ENCODE measurements at regions not wholly inside any gene's neighbourhood (a gene's known extent, or its start where the extent isn't known, plus 50 kb on each side); places are given as distances from the start of the nearest gene placed in this dataset.

- no peak overlapping the region for H3K27ac ChIP-seq (ENCODE audit: low read length)
- H3K4me3 ChIP-seq (ENCODE audit: low read length in 2 of 2): no peak overlapping the region
- H3K9ac ChIP-seq (ENCODE audit: low read length in 2 of 2): no peak overlapping the region
- no peaks in the 10 kb centered on the region for H3K36me3 ChIP-seq (ENCODE audit: control insufficient read depth in 2 of 2, insufficient read depth in 2 of 2, low read length in 2 of 2)
- H3K9me3 ChIP-seq (ENCODE audit: control insufficient read depth in 2 of 2, low read length in 2 of 2): no peaks in the 10 kb centered on the region
- no peaks in the 10 kb centered on the region for H3K27me3 ChIP-seq (ENCODE audit: control insufficient read depth in 1 of 2, insufficient read depth in 2 of 2, low read length in 2 of 2)
- H3K4me1 ChIP-seq (ENCODE audit: control insufficient read depth, insufficient read depth, low read length): no peaks in the 10 kb centered on the region
Observed at GRCh38 chr16:51629576-51629975, 478.5 kb upstream of the SALL1 start.

GRCh38 chr16:51624080-51624775, 473.2 kb upstream of the SALL1 start:
- no peaks in the 10 kb centered on the region for H3K36me3 ChIP-seq (ENCODE audit: control insufficient read depth in 2 of 2, insufficient read depth in 2 of 2, low read length in 2 of 2)
- no peak overlapping the region for H3K9ac ChIP-seq (ENCODE audit: low read length in 2 of 2)
- no peaks in the 10 kb centered on the region for H3K9me3 ChIP-seq (ENCODE audit: control insufficient read depth in 2 of 2, low read length in 2 of 2)
- no peaks in the 10 kb centered on the region for H3K4me1 ChIP-seq (ENCODE audit: control insufficient read depth, insufficient read depth, low read length)
- no peak overlapping the region for H3K27ac ChIP-seq (ENCODE audit: low read length)
- H3K4me3 ChIP-seq (ENCODE audit: low read length in 2 of 2): no peak overlapping the region
- no peaks in the 10 kb centered on the region for H3K27me3 ChIP-seq (ENCODE audit: control insufficient read depth in 1 of 2, insufficient read depth in 2 of 2, low read length in 2 of 2)

- Histone ChIP-seq H3K4me1 (ENCODE audit: control insufficient read depth, insufficient read depth, low read length) (no peaks in the 10 kb centered on the region), H3K36me3 (ENCODE audit: control insufficient read depth in 2 of 2, insufficient read depth in 2 of 2, low read length in 2 of 2) (no peaks in the 10 kb centered on the region), H3K9me3 (ENCODE audit: control insufficient read depth in 2 of 2, low read length in 2 of 2) (no peaks in the 10 kb centered on the region), H3K27ac (ENCODE audit: low read length) (no peak overlapping the region), H3K9ac (ENCODE audit: low read length in 2 of 2) (no peak overlapping the region), H3K27me3 (ENCODE audit: control insufficient read depth in 1 of 2, insufficient read depth in 2 of 2, low read length in 2 of 2) (no peaks in the 10 kb centered on the region), H3K4me3 (ENCODE audit: low read length in 2 of 2) (no peak overlapping the region)
Observed at GRCh38 chr16:51621610-51622009, 470.5 kb upstream of the SALL1 start.

- H3K4me3 ChIP-seq (ENCODE audit: low read length in 2 of 2): no peak overlapping the region
- H3K27me3 ChIP-seq (ENCODE audit: control insufficient read depth in 1 of 2, insufficient read depth in 2 of 2, low read length in 2 of 2): no peaks in the 10 kb centered on the region
- H3K36me3 ChIP-seq (ENCODE audit: control insufficient read depth in 2 of 2, insufficient read depth in 2 of 2, low read length in 2 of 2): no peaks in the 10 kb centered on the region
- H3K27ac ChIP-seq (ENCODE audit: low read length): no peak overlapping the region
- no peaks in the 10 kb centered on the region for H3K4me1 ChIP-seq (ENCODE audit: control insufficient read depth, insufficient read depth, low read length)
- no peak overlapping the region for H3K9ac ChIP-seq (ENCODE audit: low read length in 2 of 2)
- no peaks in the 10 kb centered on the region for H3K9me3 ChIP-seq (ENCODE audit: control insufficient read depth in 2 of 2, low read length in 2 of 2)
Observed at GRCh38 chr16:51615141-51615540, 464.1 kb upstream of the SALL1 start.

- Histone ChIP-seq H3K9me3 (ENCODE audit: control insufficient read depth in 2 of 2, low read length in 2 of 2) (no peaks in the 10 kb centered on the region), H3K9ac (ENCODE audit: low read length in 2 of 2) (no peak overlapping the region), H3K4me1 (ENCODE audit: control insufficient read depth, insufficient read depth, low read length) (no peaks in the 10 kb centered on the region), H3K27ac (ENCODE audit: low read length) (no peak overlapping the region), H3K36me3 (ENCODE audit: control insufficient read depth in 2 of 2, insufficient read depth in 2 of 2, low read length in 2 of 2) (no peaks in the 10 kb centered on the region), H3K4me3 (ENCODE audit: low read length in 2 of 2) (no peak overlapping the region), H3K27me3 (ENCODE audit: control insufficient read depth in 1 of 2, insufficient read depth in 2 of 2, low read length in 2 of 2) (no peaks in the 10 kb centered on the region)
Observed at GRCh38 chr16:51607201-51607651, 456.2 kb upstream of the SALL1 start.

- no peak overlapping the region for H3K9ac ChIP-seq (ENCODE audit: low read length in 2 of 2)
- peaks cover 0 to 5% of the 10 kb centered on the region in 2 donors for H3K27me3 ChIP-seq (ENCODE audit: control insufficient read depth in 1 of 2, insufficient read depth in 2 of 2, low read length in 2 of 2)
- H3K27ac ChIP-seq (ENCODE audit: low read length): no peak overlapping the region
- no peaks in the 10 kb centered on the region for H3K4me1 ChIP-seq (ENCODE audit: control insufficient read depth, insufficient read depth, low read length)
- no peaks in the 10 kb centered on the region for H3K36me3 ChIP-seq (ENCODE audit: control insufficient read depth in 2 of 2, insufficient read depth in 2 of 2, low read length in 2 of 2)
- H3K9me3 ChIP-seq (ENCODE audit: control insufficient read depth in 2 of 2, low read length in 2 of 2): peaks cover 0 to 3% of the 10 kb centered on the region in 2 donors
- H3K4me3 ChIP-seq (ENCODE audit: low read length in 2 of 2): no peak overlapping the region
Observed at GRCh38 chr16:51596247-51596646, 445.2 kb upstream of the SALL1 start.

- Histone ChIP-seq H3K27me3 (ENCODE audit: control insufficient read depth in 1 of 2, insufficient read depth in 2 of 2, low read length in 2 of 2) (peaks cover 0 to 5% of the 10 kb centered on the region in 2 donors), H3K36me3 (ENCODE audit: control insufficient read depth in 2 of 2, insufficient read depth in 2 of 2, low read length in 2 of 2) (no peaks in the 10 kb centered on the region), H3K9me3 (ENCODE audit: control insufficient read depth in 2 of 2, low read length in 2 of 2) (peaks cover 0 to 3% of the 10 kb centered on the region in 2 donors), H3K9ac (ENCODE audit: low read length in 2 of 2) (no peak overlapping the region), H3K27ac (ENCODE audit: low read length) (no peak overlapping the region), H3K4me3 (ENCODE audit: low read length in 2 of 2) (no peak overlapping the region), H3K4me1 (ENCODE audit: control insufficient read depth, insufficient read depth, low read length) (no peaks in the 10 kb centered on the region)
Observed at GRCh38 chr16:51592535-51593300, 441.6 kb upstream of the SALL1 start.

- H3K9ac ChIP-seq (ENCODE audit: low read length in 2 of 2): no peak overlapping the region
- H3K4me3 ChIP-seq (ENCODE audit: low read length in 2 of 2): no peak overlapping the region
- H3K27ac ChIP-seq (ENCODE audit: low read length): no peak overlapping the region
Observed at GRCh38 chr16:51592001-51592501, 441.0 kb upstream of the SALL1 start.

GRCh38 chr16:51591480-51591879, 440.4 kb upstream of the SALL1 start:
- H3K36me3 ChIP-seq (ENCODE audit: control insufficient read depth in 2 of 2, insufficient read depth in 2 of 2, low read length in 2 of 2): no peaks in the 10 kb centered on the region
- no peak overlapping the region for H3K27ac ChIP-seq (ENCODE audit: low read length)
- peaks cover 0 to 5% of the 10 kb centered on the region in 2 donors for H3K27me3 ChIP-seq (ENCODE audit: control insufficient read depth in 1 of 2, insufficient read depth in 2 of 2, low read length in 2 of 2)
- H3K4me1 ChIP-seq (ENCODE audit: control insufficient read depth, insufficient read depth, low read length): no peaks in the 10 kb centered on the region
- no peak overlapping the region for H3K9ac ChIP-seq (ENCODE audit: low read length in 2 of 2)
- H3K4me3 ChIP-seq (ENCODE audit: low read length in 2 of 2): no peak overlapping the region
- H3K9me3 ChIP-seq (ENCODE audit: control insufficient read depth in 2 of 2, low read length in 2 of 2): no peaks in the 10 kb centered on the region

More at GRCh38 chr16:51592001-51592501, 441.0 kb upstream of the SALL1 start:
- Histone ChIP-seq H3K36me3 (ENCODE audit: control insufficient read depth in 2 of 2, insufficient read depth in 2 of 2, low read length in 2 of 2) (no peaks in the 10 kb centered on the region), H3K9me3 (ENCODE audit: control insufficient read depth in 2 of 2, low read length in 2 of 2) (no peaks in the 10 kb centered on the region), H3K4me1 (ENCODE audit: control insufficient read depth, insufficient read depth, low read length) (no peaks in the 10 kb centered on the region), H3K27me3 (ENCODE audit: control insufficient read depth in 1 of 2, insufficient read depth in 2 of 2, low read length in 2 of 2) (peaks cover 0 to 5% of the 10 kb centered on the region in 2 donors)

GRCh38 chr16:51579652-51580360, 428.7 kb upstream of the SALL1 start:
- Histone ChIP-seq H3K9ac (ENCODE audit: low read length in 2 of 2) (no peak overlapping the region), H3K27me3 (ENCODE audit: control insufficient read depth in 1 of 2, insufficient read depth in 2 of 2, low read length in 2 of 2) (no peaks in the 10 kb centered on the region), H3K27ac (ENCODE audit: low read length) (no peak overlapping the region), H3K36me3 (ENCODE audit: control insufficient read depth in 2 of 2, insufficient read depth in 2 of 2, low read length in 2 of 2) (no peaks in the 10 kb centered on the region), H3K4me1 (ENCODE audit: control insufficient read depth, insufficient read depth, low read length) (no peaks in the 10 kb centered on the region), H3K4me3 (ENCODE audit: low read length in 2 of 2) (no peak overlapping the region), H3K9me3 (ENCODE audit: control insufficient read depth in 2 of 2, low read length in 2 of 2) (no peaks in the 10 kb centered on the region)

Measured in stomach smooth muscle (tissue), 2 donors.